Lower leg skin (tissue), 4 donors: ENCODE measurements at regions not wholly inside any gene's neighbourhood (a gene's known extent, or its start where the extent isn't known, plus 50 kb on each side); places are given as distances from the start of the nearest gene placed in this dataset.

Experiments used
- DNase-seq, 2 donors: peaks; one replicate each; pipeline ENCODE4 v3.0.0-alpha.2; 2019; ENCODE audit warnings: low spot score in 2 of 2
- H3K4me3 ChIP-seq: fragments of 200-600 bp; sonication (generic); 2 replicates; pipeline ENCODE4 v1.5.1; 2017; ENCODE audit warnings: mild to moderate bottlenecking, low read depth; ENCODE audit not compliant: poor library complexity, severe bottlenecking
- POLR2A ChIP-seq, 2 donors: fragments of 450-650 bp; IDR thresholded peaks; one replicate each; pipeline ENCODE4 v1.6.1; 2016 to 2017; ENCODE audit warnings: antibody characterized with exemption in 2 of 2, mild to moderate bottlenecking in 1 of 2, moderate library complexity in 1 of 2
- WGBS, 2 donors: methylation state at CpG; one replicate each; pipeline ENCODE4 v1.1.5; 2018; 5-methylcytosine and 5-hydroxymethylcytosine counted together
- intact Hi-C: fragments of 100-400 bp; cut with DNase I; formaldehyde crosslinking; loops from one replicate; pipeline ENCODE4 v1.15.0; 2023; ENCODE audit warnings: low total_unique reads
- TF ChIP-seq, protein P1 (sequence below), 3 donors: fragments of 450-650 bp; IDR thresholded peaks; one replicate each; pipeline ENCODE4 v1.5.1; 2016; ENCODE audit warnings: antibody characterized with exemption in 3 of 3, mild to moderate bottlenecking in 3 of 3, moderate library complexity in 2 of 3

- no peak overlapping the region for H3K4me3 ChIP-seq
- WGBS, 2 donors, result 87 to 95% methylated on average over 5 of the region's 5 CpGs
- intact Hi-C loops, result no loop called here
- DNase-seq, result no peak
- TF ChIP-seq, protein P1, sequence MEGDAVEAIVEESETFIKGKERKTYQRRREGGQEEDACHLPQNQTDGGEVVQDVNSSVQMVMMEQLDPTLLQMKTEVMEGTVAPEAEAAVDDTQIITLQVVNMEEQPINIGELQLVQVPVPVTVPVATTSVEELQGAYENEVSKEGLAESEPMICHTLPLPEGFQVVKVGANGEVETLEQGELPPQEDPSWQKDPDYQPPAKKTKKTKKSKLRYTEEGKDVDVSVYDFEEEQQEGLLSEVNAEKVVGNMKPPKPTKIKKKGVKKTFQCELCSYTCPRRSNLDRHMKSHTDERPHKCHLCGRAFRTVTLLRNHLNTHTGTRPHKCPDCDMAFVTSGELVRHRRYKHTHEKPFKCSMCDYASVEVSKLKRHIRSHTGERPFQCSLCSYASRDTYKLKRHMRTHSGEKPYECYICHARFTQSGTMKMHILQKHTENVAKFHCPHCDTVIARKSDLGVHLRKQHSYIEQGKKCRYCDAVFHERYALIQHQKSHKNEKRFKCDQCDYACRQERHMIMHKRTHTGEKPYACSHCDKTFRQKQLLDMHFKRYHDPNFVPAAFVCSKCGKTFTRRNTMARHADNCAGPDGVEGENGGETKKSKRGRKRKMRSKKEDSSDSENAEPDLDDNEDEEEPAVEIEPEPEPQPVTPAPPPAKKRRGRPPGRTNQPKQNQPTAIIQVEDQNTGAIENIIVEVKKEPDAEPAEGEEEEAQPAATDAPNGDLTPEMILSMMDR (IDR thresholded peaks at IDR 0.05), result no peak
- no peak for TF ChIP-seq POLR2A (IDR thresholded peaks at IDR 0.05)
These were observed 278.9 kb upstream of the GATB start for GRCh38 chr4:152039691-152040090.

- intact Hi-C loops, result no loop called here
- DNase-seq, result no peak
- 85 to 88% methylated on average over 11 of the region's 11 CpGs for WGBS, 2 donors
- no peak overlapping the region for H3K4me3 ChIP-seq
- TF ChIP-seq POLR2A (IDR thresholded peaks at IDR 0.05), result no peak
- TF ChIP-seq, protein P1 (IDR thresholded peaks at IDR 0.05), result no peak
These were observed 278.2 kb upstream of the GATB start for GRCh38 chr4:152039023-152039481.

GRCh38 chr4:152038238-152038637, 277.4 kb upstream of the GATB start:
- 66 to 79% methylated on average over 3 of the region's 3 CpGs for WGBS, 2 donors
- DNase-seq, result no peak
- intact Hi-C loops, result no loop called here
- TF ChIP-seq POLR2A (IDR thresholded peaks at IDR 0.05), result no peak
- TF ChIP-seq, protein P1 (IDR thresholded peaks at IDR 0.05), result no peak
- no peak overlapping the region for H3K4me3 ChIP-seq

DNA sequence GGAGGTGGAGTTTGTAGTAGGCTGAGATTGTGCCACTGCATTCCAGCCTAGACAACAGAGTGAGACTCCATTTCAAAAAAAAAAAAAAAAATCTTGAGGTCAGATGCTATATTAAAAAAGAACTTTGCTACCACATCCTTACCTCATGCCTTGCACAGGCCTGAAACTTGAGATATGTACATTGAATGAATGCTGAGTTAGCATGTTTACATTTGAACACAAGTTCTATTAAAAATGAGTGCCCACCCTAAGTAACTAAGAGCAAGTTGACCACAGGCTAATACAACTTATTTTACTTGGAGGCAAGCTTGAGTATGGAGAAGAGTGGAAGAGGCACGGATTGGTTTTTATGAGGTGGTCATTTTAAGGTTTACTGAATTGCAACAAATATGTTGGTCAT, 276.6 kb upstream of the GATB start:
- no peak for DNase-seq
- H3K4me3 ChIP-seq, result no peak overlapping the region
- intact Hi-C loops, result no loop called here
- WGBS, 2 donors, result 97 to 100% methylated on average over 1 of the region's 1 CpG
- TF ChIP-seq, protein P1 (IDR thresholded peaks at IDR 0.05), result no peak
- TF ChIP-seq POLR2A (IDR thresholded peaks at IDR 0.05), result no peak

DNA sequence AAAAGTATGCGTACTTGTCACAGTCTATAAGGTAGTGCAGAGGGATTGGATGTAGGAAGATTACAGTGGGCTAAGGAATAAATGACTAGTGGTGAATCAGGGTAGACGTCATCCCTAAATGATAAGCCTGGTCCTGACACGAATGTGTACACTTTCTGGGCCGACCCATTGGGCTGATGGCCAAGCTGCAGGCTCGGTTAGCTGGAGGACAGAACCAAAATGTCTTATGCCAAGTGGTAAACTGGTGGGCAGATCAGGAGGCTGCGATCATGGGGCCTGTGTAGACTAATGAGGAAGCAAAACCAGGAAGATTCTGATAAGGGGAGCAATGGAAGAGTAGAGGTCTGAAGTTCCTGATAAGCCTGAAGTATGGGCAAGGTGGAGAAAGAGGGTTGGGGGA, 272.8 kb upstream of the GATB start:
- intact Hi-C loops, result no loop called here
- TF ChIP-seq, protein P1 (IDR thresholded peaks at IDR 0.05), result no peak
- no peak for TF ChIP-seq POLR2A (IDR thresholded peaks at IDR 0.05)
- no peak for DNase-seq
- H3K4me3 ChIP-seq, result no peak overlapping the region
- WGBS, 2 donors, result 86 to 88% methylated on average over 6 of the region's 6 CpGs

DNA sequence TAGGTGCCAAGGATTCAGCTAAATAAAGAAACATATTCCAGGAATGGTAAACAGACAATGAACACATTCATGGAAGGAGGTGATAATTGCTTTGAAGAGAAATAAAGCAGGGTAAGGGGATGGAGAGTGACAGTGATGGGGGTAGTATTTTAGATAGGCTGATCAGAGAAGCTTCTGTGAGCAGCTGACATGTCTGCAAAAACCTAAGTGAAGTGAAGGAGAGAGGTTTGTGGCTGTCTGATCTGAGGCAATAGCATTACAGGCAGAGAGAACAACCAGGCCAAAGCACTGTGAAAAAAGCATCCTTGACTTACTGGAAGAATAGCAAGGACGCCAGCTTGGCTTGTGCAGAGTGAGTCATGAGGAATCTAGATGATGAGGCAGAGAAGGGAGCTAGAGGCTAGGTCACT, 271.9 kb upstream of the GATB start:
- DNase-seq, result peak in 1 of 2 donors; percentile 29
- 58 to 59% methylated on average over 1 of the region's 1 CpG for WGBS, 2 donors
- intact Hi-C loops, result no loop called here
- TF ChIP-seq, protein P1 (IDR thresholded peaks at IDR 0.05), result no peak
- H3K4me3 ChIP-seq, result no peak overlapping the region
